ENCODE measurements at regions not wholly inside any gene's neighbourhood (a gene's known extent, or its start where the extent isn't known, plus 50 kb on each side); places are given as distances from the start of the nearest gene placed in this dataset.

- BruUV-seq (replicated peaks): no TSS peak
- Histone ChIP-seq H3K27me3 (replicated peaks; ENCODE audit: control insufficient read depth, insufficient read depth, low read length) (no peaks in the 10 kb centered on the region), H3K36me3 (ENCODE audit: control insufficient read depth, insufficient read depth, low read length) (no peaks in the 10 kb centered on the region), H3K9me3 (no peaks in the 10 kb centered on the region), H3K4me1 (no peaks in the 10 kb centered on the region), H3K4me3 (ENCODE audit: low read depth, low read length) (no peak overlapping the region)
- no peaks in the 10 kb centered on the region for H3K36me3 Mint-ChIP-seq (ENCODE audit: insufficient read depth, unreplicated experiment)
- H3K9me3 Mint-ChIP-seq (ENCODE audit: unreplicated experiment): no peaks in the 10 kb centered on the region
- H3K4me3 Mint-ChIP-seq (ENCODE audit: unreplicated experiment): no peak overlapping the region
- intact Hi-C loops (cut with micrococcal nuclease; ENCODE audit: unreplicated experiment): no loop called here
- DNase-seq: peak in 1 of 2 experiments; percentile 14
- H3K27me3 Mint-ChIP-seq (ENCODE audit: insufficient read depth, unreplicated experiment): no peaks in the 10 kb centered on the region
- POLR2A ChIA-PET: no interaction called here
- CTCF ChIA-PET: no interaction called here
- TF ChIP-seq, protein P1, sequence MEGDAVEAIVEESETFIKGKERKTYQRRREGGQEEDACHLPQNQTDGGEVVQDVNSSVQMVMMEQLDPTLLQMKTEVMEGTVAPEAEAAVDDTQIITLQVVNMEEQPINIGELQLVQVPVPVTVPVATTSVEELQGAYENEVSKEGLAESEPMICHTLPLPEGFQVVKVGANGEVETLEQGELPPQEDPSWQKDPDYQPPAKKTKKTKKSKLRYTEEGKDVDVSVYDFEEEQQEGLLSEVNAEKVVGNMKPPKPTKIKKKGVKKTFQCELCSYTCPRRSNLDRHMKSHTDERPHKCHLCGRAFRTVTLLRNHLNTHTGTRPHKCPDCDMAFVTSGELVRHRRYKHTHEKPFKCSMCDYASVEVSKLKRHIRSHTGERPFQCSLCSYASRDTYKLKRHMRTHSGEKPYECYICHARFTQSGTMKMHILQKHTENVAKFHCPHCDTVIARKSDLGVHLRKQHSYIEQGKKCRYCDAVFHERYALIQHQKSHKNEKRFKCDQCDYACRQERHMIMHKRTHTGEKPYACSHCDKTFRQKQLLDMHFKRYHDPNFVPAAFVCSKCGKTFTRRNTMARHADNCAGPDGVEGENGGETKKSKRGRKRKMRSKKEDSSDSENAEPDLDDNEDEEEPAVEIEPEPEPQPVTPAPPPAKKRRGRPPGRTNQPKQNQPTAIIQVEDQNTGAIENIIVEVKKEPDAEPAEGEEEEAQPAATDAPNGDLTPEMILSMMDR (IDR thresholded peaks at IDR 0.05; ENCODE audit: insufficient read depth in 1 of 2, low read depth in 1 of 2, low read length in 1 of 2, severe bottlenecking in 1 of 2, unreplicated experiment in 1 of 2): no peak
- no peak overlapping the region for H3K27ac Mint-ChIP-seq (ENCODE audit: unreplicated experiment)
- no peaks in the 10 kb centered on the region for H3K4me1 Mint-ChIP-seq (ENCODE audit: low read depth, unreplicated experiment)
Observed at GRCh38 chr14:105855893-105856675, 329.7 kb downstream of the TMEM121 start.

GRCh38 chr14:105856676-105857219, 330.4 kb downstream of the TMEM121 start:
- CTCF ChIA-PET: no interaction called here
- POLR2A ChIA-PET: no interaction called here

DNA sequence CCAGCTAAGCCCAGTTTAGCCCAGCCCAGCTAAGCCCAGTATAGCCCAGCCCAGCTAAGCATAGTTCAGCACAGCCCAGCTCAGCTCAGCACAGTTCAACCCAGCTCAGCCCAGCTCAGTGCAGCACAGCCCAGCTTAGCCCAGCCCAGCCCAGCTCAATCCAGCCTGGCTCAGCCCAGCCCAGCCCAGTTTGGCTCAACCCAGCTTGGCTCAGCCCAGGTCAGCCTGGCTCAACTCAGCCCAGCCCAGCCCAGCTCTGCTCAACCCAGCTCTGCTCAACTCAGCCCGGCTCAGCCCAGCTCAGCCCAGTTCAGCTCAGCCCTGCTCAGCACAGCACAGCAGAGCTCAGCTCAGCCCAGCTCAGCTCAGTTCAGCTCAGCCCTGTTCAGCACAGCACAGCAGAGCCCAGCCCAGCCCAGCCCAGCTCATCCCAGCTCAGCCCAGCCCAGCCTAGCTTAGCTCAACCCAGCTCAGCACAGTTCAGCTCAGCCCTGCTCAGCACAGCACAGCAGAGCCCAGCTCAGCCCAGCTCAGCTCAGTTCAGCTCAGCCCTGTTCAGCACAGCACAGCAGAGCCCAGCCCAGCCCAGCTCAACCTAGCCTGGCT, 330.9 kb downstream of the TMEM121 start:
- no peak overlapping the region for H3K4me3 ChIP-seq (ENCODE audit: low read depth, low read length)
- no peaks in the 10 kb centered on the region for H3K9me3 Mint-ChIP-seq (ENCODE audit: unreplicated experiment)
- intact Hi-C loops (cut with micrococcal nuclease; ENCODE audit: unreplicated experiment): no loop called here
- no peaks in the 10 kb centered on the region for H3K36me3 Mint-ChIP-seq (ENCODE audit: insufficient read depth, unreplicated experiment)
- no peak overlapping the region for H3K27ac Mint-ChIP-seq (ENCODE audit: unreplicated experiment)
- TF ChIP-seq, protein P1 (IDR thresholded peaks at IDR 0.05; ENCODE audit: insufficient read depth in 1 of 2, low read depth in 1 of 2, low read length in 1 of 2, severe bottlenecking in 1 of 2, unreplicated experiment in 1 of 2): no peak
- no peaks in the 10 kb centered on the region for H3K9me3 ChIP-seq
- no peaks in the 10 kb centered on the region for H3K27me3 Mint-ChIP-seq (ENCODE audit: insufficient read depth, unreplicated experiment)
- no peaks in the 10 kb centered on the region for H3K4me1 ChIP-seq
- POLR2A ChIA-PET: no interaction called here
- CTCF ChIA-PET: no interaction called here
- no peak overlapping the region for H3K4me3 Mint-ChIP-seq (ENCODE audit: unreplicated experiment)
- peak in 1 of 2 experiments; percentile 14 for DNase-seq
- H3K4me1 Mint-ChIP-seq (ENCODE audit: low read depth, unreplicated experiment): no peaks in the 10 kb centered on the region
- no peaks in the 10 kb centered on the region for H3K27me3 ChIP-seq (replicated peaks; ENCODE audit: control insufficient read depth, insufficient read depth, low read length)
- no peaks in the 10 kb centered on the region for H3K36me3 ChIP-seq (ENCODE audit: control insufficient read depth, insufficient read depth, low read length)
- no TSS peak for BruUV-seq (replicated peaks)

More at GRCh38 chr14:105856676-105857219, 330.4 kb downstream of the TMEM121 start:
- Histone ChIP-seq H3K27me3 (replicated peaks; ENCODE audit: control insufficient read depth, insufficient read depth, low read length) (no peaks in the 10 kb centered on the region), H3K9me3 (no peaks in the 10 kb centered on the region), H3K36me3 (ENCODE audit: control insufficient read depth, insufficient read depth, low read length) (no peaks in the 10 kb centered on the region), H3K4me1 (no peaks in the 10 kb centered on the region), H3K4me3 (ENCODE audit: low read depth, low read length) (no peak overlapping the region)
- no peak overlapping the region for H3K27ac Mint-ChIP-seq (ENCODE audit: unreplicated experiment)
- intact Hi-C loops (cut with micrococcal nuclease; ENCODE audit: unreplicated experiment): no loop called here
- no peak overlapping the region for H3K4me3 Mint-ChIP-seq (ENCODE audit: unreplicated experiment)
- no peaks in the 10 kb centered on the region for H3K36me3 Mint-ChIP-seq (ENCODE audit: insufficient read depth, unreplicated experiment)
- DNase-seq: peak in 1 of 2 experiments; percentile 12
- no peaks in the 10 kb centered on the region for H3K27me3 Mint-ChIP-seq (ENCODE audit: insufficient read depth, unreplicated experiment)
- BruUV-seq (replicated peaks): no TSS peak
- no peaks in the 10 kb centered on the region for H3K9me3 Mint-ChIP-seq (ENCODE audit: unreplicated experiment)
- H3K4me1 Mint-ChIP-seq (ENCODE audit: low read depth, unreplicated experiment): no peaks in the 10 kb centered on the region
- TF ChIP-seq, protein P1 (IDR thresholded peaks at IDR 0.05; ENCODE audit: insufficient read depth in 1 of 2, low read depth in 1 of 2, low read length in 1 of 2, severe bottlenecking in 1 of 2, unreplicated experiment in 1 of 2): no peak
